ENCODE measurements at regions not wholly inside any gene's neighbourhood (a gene's known extent, or its start where the extent isn't known, plus 50 kb on each side); places are given as distances from the start of the nearest gene placed in this dataset.
"Not testable (repeated sequence)": the region's sequence is repeated elsewhere in the genome, so short reads cannot be mapped to it uniquely, and the experiment has no call there.

GRCh38 chr1:182221367-182221766 is 159.9 kb upstream of the ZNF648 start:
- not testable (repeated sequence) for H3K9me2 ChIP-seq (ENCODE audit: low read depth, low read length); H3K36me3 ChIP-seq (ENCODE audit: insufficient read depth, low read length); H3K4me2 ChIP-seq (ENCODE audit: low read length); H3K27me3 ChIP-seq (ENCODE audit: insufficient read depth, low read length); H3F3A ChIP-seq (ENCODE audit: insufficient read depth, low read length); H3K9ac ChIP-seq (ENCODE audit: low read length); H4K20me1 ChIP-seq (ENCODE audit: insufficient read depth, low read length); H3K4me3 ChIP-seq (ENCODE audit: low read depth, low read length, poor library complexity, severe bottlenecking); H3K9me3 ChIP-seq (ENCODE audit: low read length); H3K4me1 ChIP-seq (ENCODE audit: insufficient read depth, low read length, severe bottlenecking); H3K27ac ChIP-seq (ENCODE audit: low read depth, low read length, poor library complexity, severe bottlenecking); H2AFZ ChIP-seq (ENCODE audit: low read length); H3K79me2 ChIP-seq (ENCODE audit: insufficient read depth, low read length)

GRCh38 chr1:182217967-182218366 is 156.5 kb upstream of the ZNF648 start:
- Histone ChIP-seq H2AFZ (ENCODE audit: low read length) (no peak overlapping the region), H3K9me2 (ENCODE audit: low read depth, low read length) (no peaks in the 10 kb centered on the region), H3K4me1 (ENCODE audit: insufficient read depth, low read length, severe bottlenecking) (no peaks in the 10 kb centered on the region), H3K36me3 (ENCODE audit: insufficient read depth, low read length) (no peaks in the 10 kb centered on the region), H3K27ac (ENCODE audit: low read depth, low read length, poor library complexity, severe bottlenecking) (no peak overlapping the region), H3K27me3 (ENCODE audit: insufficient read depth, low read length) (no peaks in the 10 kb centered on the region), H3K4me2 (ENCODE audit: low read length) (no peak overlapping the region), H3K79me2 (ENCODE audit: insufficient read depth, low read length) (no peaks in the 10 kb centered on the region), H3F3A (ENCODE audit: insufficient read depth, low read length) (no peaks in the 10 kb centered on the region), H3K9me3 (ENCODE audit: low read length) (no peaks in the 10 kb centered on the region), H4K20me1 (ENCODE audit: insufficient read depth, low read length) (no peaks in the 10 kb centered on the region), H3K4me3 (ENCODE audit: low read depth, low read length, poor library complexity, severe bottlenecking) (no peak overlapping the region), H3K9ac (ENCODE audit: low read length) (no peak overlapping the region)
- no peak for TF ChIP-seq CTCF (IDR thresholded peaks at IDR 0.05; ENCODE audit: low read length)
- TF ChIP-seq EZH2 (IDR thresholded peaks at IDR 0.05; ENCODE audit: borderline replicate concordance, low read length), result no peak

- H2AFZ ChIP-seq (ENCODE audit: low read length), result no peak overlapping the region
- no peaks in the 10 kb centered on the region for H3K9me3 ChIP-seq (ENCODE audit: low read length)
- no peaks in the 10 kb centered on the region for H3F3A ChIP-seq (ENCODE audit: insufficient read depth, low read length)
- H3K4me3 ChIP-seq (ENCODE audit: low read depth, low read length, poor library complexity, severe bottlenecking), result no peak overlapping the region
- no peaks in the 10 kb centered on the region for H3K36me3 ChIP-seq (ENCODE audit: insufficient read depth, low read length)
- TF ChIP-seq EZH2 (IDR thresholded peaks at IDR 0.05; ENCODE audit: borderline replicate concordance, low read length) (no peak), CTCF (IDR thresholded peaks at IDR 0.05; ENCODE audit: low read length) (no peak)
- no peaks in the 10 kb centered on the region for H3K79me2 ChIP-seq (ENCODE audit: insufficient read depth, low read length)
- H4K20me1 ChIP-seq (ENCODE audit: insufficient read depth, low read length), result no peaks in the 10 kb centered on the region
- H3K9me2 ChIP-seq (ENCODE audit: low read depth, low read length), result no peaks in the 10 kb centered on the region
- no peak overlapping the region for H3K9ac ChIP-seq (ENCODE audit: low read length)
- H3K4me2 ChIP-seq (ENCODE audit: low read length), result no peak overlapping the region
- no peak overlapping the region for H3K27ac ChIP-seq (ENCODE audit: low read depth, low read length, poor library complexity, severe bottlenecking)
- no peaks in the 10 kb centered on the region for H3K27me3 ChIP-seq (ENCODE audit: insufficient read depth, low read length)
- no peaks in the 10 kb centered on the region for H3K4me1 ChIP-seq (ENCODE audit: insufficient read depth, low read length, severe bottlenecking)
Measured at GRCh38 chr1:182217071-182217470, 155.6 kb upstream of the ZNF648 start.

GRCh38 chr1:182215764-182216163 is 154.3 kb upstream of the ZNF648 start:
- H3K79me2 ChIP-seq (ENCODE audit: insufficient read depth, low read length), result no peaks in the 10 kb centered on the region
- no peaks in the 10 kb centered on the region for H3K36me3 ChIP-seq (ENCODE audit: insufficient read depth, low read length)
- no peak overlapping the region for H3K27ac ChIP-seq (ENCODE audit: low read depth, low read length, poor library complexity, severe bottlenecking)
- no peaks in the 10 kb centered on the region for H3F3A ChIP-seq (ENCODE audit: insufficient read depth, low read length)
- no peaks in the 10 kb centered on the region for H3K4me1 ChIP-seq (ENCODE audit: insufficient read depth, low read length, severe bottlenecking)
- no peaks in the 10 kb centered on the region for H3K27me3 ChIP-seq (ENCODE audit: insufficient read depth, low read length)
- no peaks in the 10 kb centered on the region for H4K20me1 ChIP-seq (ENCODE audit: insufficient read depth, low read length)
- TF ChIP-seq CTCF (IDR thresholded peaks at IDR 0.05; ENCODE audit: low read length) (no peak), EZH2 (IDR thresholded peaks at IDR 0.05; ENCODE audit: borderline replicate concordance, low read length) (no peak)
- H3K4me3 ChIP-seq (ENCODE audit: low read depth, low read length, poor library complexity, severe bottlenecking), result no peak overlapping the region
- no peaks in the 10 kb centered on the region for H3K9me2 ChIP-seq (ENCODE audit: low read depth, low read length)
- no peak overlapping the region for H2AFZ ChIP-seq (ENCODE audit: low read length)
- no peaks in the 10 kb centered on the region for H3K9me3 ChIP-seq (ENCODE audit: low read length)
- no peak overlapping the region for H3K9ac ChIP-seq (ENCODE audit: low read length)
- H3K4me2 ChIP-seq (ENCODE audit: low read length), result no peak overlapping the region

Data from OCI-LY1 (cell line).